DND-41 (cell line): ENCODE measurements at regions not wholly inside any gene's neighbourhood (a gene's known extent, or its start where the extent isn't known, plus 50 kb on each side); places are given as distances from the start of the nearest gene placed in this dataset.

ENCODE experiments used
- CTCF ChIP-seq: IDR thresholded peaks from 2 replicates; pipeline ENCODE4 v1.5.1; 2012; ENCODE audit warnings: borderline replicate concordance, low read length, moderate library complexity, mild to moderate bottlenecking; ENCODE audit not compliant: poor library complexity, severe bottlenecking; ENCODE audit errors: extremely low read depth
- EZH2 ChIP-seq: IDR thresholded peaks from 3 replicates; pipeline ENCODE4 v1.6.1; 2012; ENCODE audit warnings: borderline replicate concordance, low read depth, mild to moderate bottlenecking, moderate library complexity, low read length, inconsistent platforms; ENCODE audit not compliant: severe bottlenecking

- TF ChIP-seq CTCF (no peak), EZH2 (no peak)
These were observed 117.4 kb downstream of the MAFB start for GRCh38 chr20:40571639-40572038.
